ENCODE measurements at regions not wholly inside any gene's neighbourhood (a gene's known extent, or its start where the extent isn't known, plus 50 kb on each side); places are given as distances from the start of the nearest gene placed in this dataset.

DNA sequence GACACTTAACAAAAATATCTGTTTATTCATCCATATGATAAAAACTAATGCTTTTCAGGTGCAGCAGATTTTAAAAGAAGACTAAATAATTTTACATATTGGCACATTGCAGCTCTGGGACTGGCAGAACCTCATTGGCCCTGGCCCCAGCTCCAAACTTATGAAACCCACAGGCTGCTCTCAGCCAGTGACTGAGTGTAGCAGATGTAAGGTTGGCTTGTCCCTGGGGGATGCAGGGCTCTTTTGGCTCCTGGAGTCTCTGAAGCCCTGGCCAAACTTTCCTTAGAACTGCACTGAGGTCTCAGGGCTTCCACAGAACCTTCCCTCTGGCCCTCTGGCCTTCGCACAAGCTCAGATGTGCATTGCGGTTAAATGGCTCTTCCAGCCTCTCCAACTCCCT, 725.0 kb upstream of the SOX11 start:
- TF ChIP-seq CTCF (conservative IDR thresholded peaks at IDR 0.05), result no peak
- no peak for TF ChIP-seq EZH2 (IDR thresholded peaks at IDR 0.05; ENCODE audit: low read depth)
